Activated naive CD4-positive, alpha-beta T cell treated with anti-CD3 and anti-CD28 coated beads for 36 hours (primary cell): ENCODE measurements at regions not wholly inside any gene's neighbourhood (a gene's known extent, or its start where the extent isn't known, plus 50 kb on each side); places are given as distances from the start of the nearest gene placed in this dataset.

Experiments
- CTCF ChIA-PET: fragments of 350-600 bp; sonication (Branson Sonifier 250); formaldehyde crosslinking; loops from one replicate; lab custom pipeline; 2021; ENCODE audit warnings: antibody characterized with exemption; lab: Charles Lee
- DNase-seq: peaks from one replicate; pipeline ENCODE4 v3.0.0-alpha.2; 2020
- H3K27ac Mint-ChIP-seq: one replicate; pipeline ENCODE4 v1.8.0; 2021; ENCODE audit warnings: mild to moderate bottlenecking, mixed read lengths
- H3K27me3 Mint-ChIP-seq: one replicate; pipeline ENCODE4 v1.8.0; 2021; ENCODE audit warnings: low read depth, mixed read lengths
- H3K36me3 Mint-ChIP-seq: one replicate; pipeline ENCODE4 v1.8.0; 2021; ENCODE audit warnings: low read depth, mixed read lengths
- H3K4me1 Mint-ChIP-seq: one replicate; pipeline ENCODE4 v1.8.0; 2021; ENCODE audit warnings: low read depth, mixed read lengths
- H3K4me3 Mint-ChIP-seq: one replicate; pipeline ENCODE4 v1.8.0; 2021; ENCODE audit warnings: mild to moderate bottlenecking, moderate library complexity, mixed read lengths
- H3K9me3 Mint-ChIP-seq: one replicate; pipeline ENCODE4 v1.8.0; 2021; ENCODE audit warnings: mixed read lengths
- intact Hi-C: fragments of 100-400 bp; cut with micrococcal nuclease; formaldehyde crosslinking; loops from one replicate; pipeline ENCODE4 v1.15.1; 2023

GRCh38 chr15:23890218-23890617 lies 203.1 kb upstream of the NDN start:
- no peak overlapping the region for H3K4me3 Mint-ChIP-seq
- no peak overlapping the region for H3K27ac Mint-ChIP-seq
- H3K9me3 Mint-ChIP-seq: peaks cover 6% of the 10 kb centered on the region
- intact Hi-C loops: no loop called here
- no peak for DNase-seq
- no peaks in the 10 kb centered on the region for H3K4me1 Mint-ChIP-seq
- no peaks in the 10 kb centered on the region for H3K27me3 Mint-ChIP-seq
- CTCF ChIA-PET: no interaction called here
- no peaks in the 10 kb centered on the region for H3K36me3 Mint-ChIP-seq

GRCh38 chr15:23897091-23897490 lies 210.0 kb upstream of the NDN start:
- intact Hi-C loops: no loop called here
- H3K27ac Mint-ChIP-seq: no peak overlapping the region
- CTCF ChIA-PET: no interaction called here
- H3K27me3 Mint-ChIP-seq: no peaks in the 10 kb centered on the region
- H3K36me3 Mint-ChIP-seq: no peaks in the 10 kb centered on the region
- no peaks in the 10 kb centered on the region for H3K4me1 Mint-ChIP-seq
- peaks cover 5% of the 10 kb centered on the region for H3K9me3 Mint-ChIP-seq
- no peak overlapping the region for H3K4me3 Mint-ChIP-seq
- DNase-seq: no peak

- DNase-seq: no peak
- CTCF ChIA-PET: no interaction called here
- intact Hi-C loops: no loop called here
- Mint-ChIP-seq H3K36me3 (no peaks in the 10 kb centered on the region), H3K4me1 (no peaks in the 10 kb centered on the region), H3K27me3 (no peaks in the 10 kb centered on the region), H3K27ac (no peak overlapping the region), H3K4me3 (no peak overlapping the region), H3K9me3 (peaks cover 5% of the 10 kb centered on the region)
These were observed 210.4 kb upstream of the NDN start for GRCh38 chr15:23897531-23897930.

GRCh38 chr15:23910030-23910429 lies 222.9 kb upstream of the NDN start:
- CTCF ChIA-PET: no interaction called here
- Mint-ChIP-seq H3K36me3 (no peaks in the 10 kb centered on the region), H3K27me3 (peaks cover under 1% of the 10 kb centered on the region), H3K9me3 (peaks cover 2% of the 10 kb centered on the region), H3K4me3 (no peak overlapping the region), H3K27ac (no peak overlapping the region), H3K4me1 (no peaks in the 10 kb centered on the region)
- intact Hi-C loops: no loop called here
- no peak for DNase-seq

GRCh38 chr15:23912191-23912590 lies 225.1 kb upstream of the NDN start:
- Mint-ChIP-seq H3K4me1 (no peaks in the 10 kb centered on the region), H3K4me3 (no peak overlapping the region), H3K27ac (no peak overlapping the region), H3K27me3 (no peaks in the 10 kb centered on the region), H3K36me3 (no peaks in the 10 kb centered on the region), H3K9me3 (peaks cover 2% of the 10 kb centered on the region)
- intact Hi-C loops: no loop called here
- no peak for DNase-seq
- CTCF ChIA-PET: no interaction called here

GRCh38 chr15:23913081-23913480 lies 226.0 kb upstream of the NDN start:
- Mint-ChIP-seq H3K36me3 (no peaks in the 10 kb centered on the region), H3K4me1 (no peaks in the 10 kb centered on the region), H3K27ac (no peak overlapping the region), H3K9me3 (peaks cover 2% of the 10 kb centered on the region), H3K4me3 (no peak overlapping the region), H3K27me3 (no peaks in the 10 kb centered on the region)
- CTCF ChIA-PET: no interaction called here
- no peak for DNase-seq
- intact Hi-C loops: no loop called here

GRCh38 chr15:23913635-23914034 lies 226.5 kb upstream of the NDN start:
- Mint-ChIP-seq H3K9me3 (peaks cover 2% of the 10 kb centered on the region), H3K4me1 (no peaks in the 10 kb centered on the region), H3K4me3 (no peak overlapping the region), H3K36me3 (no peaks in the 10 kb centered on the region), H3K27ac (no peak overlapping the region), H3K27me3 (no peaks in the 10 kb centered on the region)
- no peak for DNase-seq
- intact Hi-C loops: no loop called here
- CTCF ChIA-PET: no interaction called here

- Mint-ChIP-seq H3K4me3 (no peak overlapping the region), H3K4me1 (no peaks in the 10 kb centered on the region), H3K27ac (no peak overlapping the region), H3K36me3 (no peaks in the 10 kb centered on the region), H3K27me3 (no peaks in the 10 kb centered on the region), H3K9me3 (peaks cover 10% of the 10 kb centered on the region)
- CTCF ChIA-PET: no interaction called here
- DNase-seq: no peak
- intact Hi-C loops: no loop called here
These were observed 237.6 kb upstream of the NDN start for GRCh38 chr15:23924686-23925085.

- Mint-ChIP-seq H3K4me1 (no peaks in the 10 kb centered on the region), H3K27ac (no peak overlapping the region), H3K27me3 (no peaks in the 10 kb centered on the region), H3K36me3 (no peaks in the 10 kb centered on the region), H3K4me3 (no peak overlapping the region), H3K9me3 (peaks cover 5% of the 10 kb centered on the region)
- DNase-seq: no peak
- intact Hi-C loops: no loop called here
- CTCF ChIA-PET: no interaction called here
These were observed 267.8 kb upstream of the NDN start for GRCh38 chr15:23954931-23955330.

GRCh38 chr15:23983500-23984259 lies 296.6 kb upstream of the NDN start:
- Mint-ChIP-seq H3K27ac (no peak overlapping the region), H3K4me1 (no peaks in the 10 kb centered on the region), H3K27me3 (no peaks in the 10 kb centered on the region), H3K4me3 (no peak overlapping the region), H3K36me3 (no peaks in the 10 kb centered on the region), H3K9me3 (peaks cover 12% of the 10 kb centered on the region)
- CTCF ChIA-PET: no interaction called here
- DNase-seq: no peak
- intact Hi-C loops: no loop called here

GRCh38 chr15:23994273-23994672 lies 307.2 kb upstream of the NDN start:
- CTCF ChIA-PET: no interaction called here
- Mint-ChIP-seq H3K27ac (no peak overlapping the region), H3K36me3 (no peaks in the 10 kb centered on the region), H3K9me3 (peaks cover 24% of the 10 kb centered on the region), H3K4me1 (no peaks in the 10 kb centered on the region), H3K4me3 (no peak overlapping the region), H3K27me3 (no peaks in the 10 kb centered on the region)
- DNase-seq: no peak
- intact Hi-C loops: no loop called here

GRCh38 chr15:23998056-23998455 lies 311.0 kb upstream of the NDN start:
- CTCF ChIA-PET: no interaction called here
- Mint-ChIP-seq H3K4me1 (no peaks in the 10 kb centered on the region), H3K4me3 (no peak overlapping the region), H3K27ac (no peak overlapping the region), H3K36me3 (no peaks in the 10 kb centered on the region), H3K9me3 (peaks cover 27% of the 10 kb centered on the region), H3K27me3 (no peaks in the 10 kb centered on the region)
- intact Hi-C loops: no loop called here
- DNase-seq: no peak

- CTCF ChIA-PET: no interaction called here
- intact Hi-C loops: no loop called here
- H3K36me3 Mint-ChIP-seq: no peaks in the 10 kb centered on the region
These were observed 321.4 kb upstream of the NDN start for GRCh38 chr15:24008476-24008875.

More at GRCh38 chr15:24008476-24008875, 321.4 kb upstream of the NDN start:
- no peak overlapping the region for H3K27ac Mint-ChIP-seq
- H3K4me1 Mint-ChIP-seq: no peaks in the 10 kb centered on the region
- no peaks in the 10 kb centered on the region for H3K27me3 Mint-ChIP-seq
- DNase-seq: no peak
- H3K4me3 Mint-ChIP-seq: no peak overlapping the region
- H3K9me3 Mint-ChIP-seq: peaks cover 11% of the 10 kb centered on the region
